IMR-90 (cell line): ENCODE measurements at regions not wholly inside any gene's neighbourhood (a gene's known extent, or its start where the extent isn't known, plus 50 kb on each side); places are given as distances from the start of the nearest gene placed in this dataset.

Experiments used
- ATAC-seq: fragments of 200-7000 bp; cut with Tn5 transposase; 2 replicates; pipeline ENCODE4 v1.9.1; 2020; ENCODE audit warnings: low read depth, mild to moderate bottlenecking, moderate library complexity
- BruUV-seq: library from RNA; stranded (reverse); fragments of 400-500 nt; replicated peaks from 2 replicates; lab custom pipeline; 2021; lab: Mats Ljungman, UMichigan
- CTCF ChIA-PET: fragments of 300-600 bp; formaldehyde crosslinking; extraction: SDS; loops from one replicate; lab custom pipeline; 2021; ENCODE audit warnings: antibody characterized with exemption; lab: Yijun Ruan, JAX
- POLR2A ChIA-PET: fragments of 300-600 bp; sonication (Branson Sonifier 250); formaldehyde crosslinking; loops from one replicate; lab custom pipeline; 2022; ENCODE audit warnings: antibody characterized with exemption; ENCODE audit not compliant: unreplicated experiment; lab: Charles Lee
- DNase-seq: peaks from one replicate; pipeline ENCODE4 v3.0.0; 2013
- H2AFZ ChIP-seq: replicated peaks from 2 replicates; pipeline ENCODE3; 2013; ENCODE audit warnings: low read length, mild to moderate bottlenecking; ENCODE audit not compliant: poor library complexity
- H2AK5ac ChIP-seq: 2 replicates; pipeline ENCODE4 v1.6.1; 2013; ENCODE audit warnings: low read depth, low read length, inconsistent platforms
- H2AK9ac ChIP-seq: replicated peaks from 2 replicates; pipeline ENCODE3; 2013; ENCODE audit warnings: mild to moderate bottlenecking, low read depth, low read length, moderate library complexity; ENCODE audit not compliant: poor library complexity
- H2BK120ac ChIP-seq: 2 replicates; pipeline ENCODE4 v1.6.1; 2013; ENCODE audit warnings: low read depth, low read length, inconsistent platforms
- H2BK15ac ChIP-seq: 3 replicates; pipeline ENCODE4 v1.6.1; 2013; ENCODE audit warnings: low read depth, low read length, inconsistent platforms
- H2BK20ac ChIP-seq: 2 replicates; pipeline ENCODE4 v1.6.1; 2013; ENCODE audit warnings: low read depth, mild to moderate bottlenecking, inconsistent platforms, low read length, moderate library complexity
- H2BK5ac ChIP-seq: 2 replicates; pipeline ENCODE4 v1.6.1; 2013; ENCODE audit warnings: mild to moderate bottlenecking, low read depth, low read length, inconsistent platforms; ENCODE audit not compliant: poor library complexity, severe bottlenecking
- H3K14ac ChIP-seq: replicated peaks from 2 replicates; pipeline ENCODE4 v1.6.1; 2013; ENCODE audit warnings: low read depth, low read length, inconsistent platforms
- H3K18ac ChIP-seq: 2 replicates; pipeline ENCODE4 v1.6.1; 2013; ENCODE audit warnings: low read depth, low read length, control low read depth
- H3K23ac ChIP-seq: 2 replicates; pipeline ENCODE4 v1.6.1; 2013; ENCODE audit warnings: low read depth, low read length, inconsistent platforms
- H3K27ac ChIP-seq: 2 replicates; pipeline ENCODE4 v1.5.1; 2013; ENCODE audit warnings: mild to moderate bottlenecking, control low read depth, low read length; ENCODE audit not compliant: insufficient read depth
- H3K27me3 ChIP-seq: 2 replicates; pipeline ENCODE4 v1.6.1; 2013; ENCODE audit warnings: low read length; ENCODE audit not compliant: control insufficient read depth, insufficient read depth
- H3K36me3 ChIP-seq: 2 replicates; pipeline ENCODE4 v1.6.1; 2013; ENCODE audit warnings: low read length, mixed read lengths; ENCODE audit not compliant: control insufficient read depth, insufficient read depth
- H3K4ac ChIP-seq: 2 replicates; pipeline ENCODE4 v1.6.1; 2013; ENCODE audit warnings: low read depth, low read length, inconsistent platforms
- H3K4me1 ChIP-seq: 2 replicates; pipeline ENCODE4 v1.6.1; 2013; ENCODE audit warnings: low read length, mixed read lengths; ENCODE audit not compliant: control insufficient read depth, insufficient read depth
- H3K4me2 ChIP-seq: 2 replicates; pipeline ENCODE4 v1.6.1; 2013; ENCODE audit warnings: low read depth, mild to moderate bottlenecking, control low read depth, low read length, moderate library complexity
- H3K4me3 ChIP-seq: 2 replicates; pipeline ENCODE4 v1.5.1; 2013; ENCODE audit warnings: low read depth, mild to moderate bottlenecking, control low read depth, low read length, moderate library complexity; ENCODE audit not compliant: insufficient read depth
- H3K56ac ChIP-seq: 2 replicates; pipeline ENCODE4 v1.6.1; 2013; ENCODE audit warnings: low read length, inconsistent platforms; ENCODE audit not compliant: insufficient read depth; ENCODE audit errors: extremely low read depth
- H3K79me1 ChIP-seq, 2 experiments: 2 replicates each; pipeline ENCODE4 v1.6.1; 2013; ENCODE audit warnings: low read length in 2 of 2, inconsistent platforms in 1 of 2, low read depth in 1 of 2
- H3K9ac ChIP-seq: 2 replicates; pipeline ENCODE4 v1.6.1; 2013; ENCODE audit warnings: low read depth, low read length, control low read depth
- H3K9me1 ChIP-seq: 2 replicates; pipeline ENCODE4 v1.6.1; 2013; ENCODE audit warnings: low read length, inconsistent platforms; ENCODE audit not compliant: insufficient read depth
- H3K9me3 ChIP-seq: 2 replicates; pipeline ENCODE4 v1.6.1; 2013; ENCODE audit warnings: low read length; ENCODE audit not compliant: control insufficient read depth, insufficient read depth
- H4K20me1 ChIP-seq: 2 replicates; pipeline ENCODE4 v1.6.1; 2013; ENCODE audit warnings: low read length, inconsistent platforms; ENCODE audit not compliant: insufficient read depth
- H4K5ac ChIP-seq: 2 replicates; pipeline ENCODE4 v1.6.1; 2013; ENCODE audit warnings: mild to moderate bottlenecking, low read depth, low read length, control low read depth
- H4K8ac ChIP-seq, 2 experiments: 2 replicates each; pipeline ENCODE4 v1.6.1; 2013; ENCODE audit warnings: low read depth in 2 of 2, low read length in 2 of 2, control low read depth in 1 of 2, inconsistent platforms in 1 of 2
- H4K91ac ChIP-seq: 2 replicates; pipeline ENCODE4 v1.6.1; 2013; ENCODE audit warnings: low read depth, low read length, inconsistent platforms; ENCODE audit not compliant: insufficient read depth
- CEBPB ChIP-seq: IDR thresholded peaks from 2 replicates; pipeline ENCODE4 v1.6.1; 2012; ENCODE audit warnings: low read depth, low read length, improper control_type of control experiment
- MXI1 ChIP-seq: IDR thresholded peaks from 2 replicates; pipeline ENCODE4 v1.6.1; 2012; ENCODE audit warnings: low read depth, mild to moderate bottlenecking, low read length, moderate library complexity, borderline replicate concordance
- WGBS, 2 experiments: methylation state at CpG; one replicate each; pipeline versions ENCODE4 v1.1.5 to v1.1.7; 2013; ENCODE audit warnings: missing lambda C conversion rate in 2 of 2; ENCODE audit not compliant: insufficient read length in 1 of 2; ENCODE audit errors: extremely low coverage in 2 of 2; 5-methylcytosine and 5-hydroxymethylcytosine counted together
- dilution Hi-C: fragments of 300-500 bp; cut with HindIII; formaldehyde crosslinking; loops from one replicate; pipeline ENCODE4 v1.14.3; 2018; ENCODE audit warnings: low sequenced_read_pairs; ENCODE audit not compliant: unreplicated experiment
- in situ Hi-C: fragments of 300-500 bp; cut with MboI; formaldehyde crosslinking; loops from 3 replicates; pipeline ENCODE4 v1.14.3; 2019; ENCODE audit warnings: low sequenced_read_pairs, inconsistent platforms, mixed read lengths
- intact Hi-C: fragments of 100-400 bp; cut with micrococcal nuclease; formaldehyde crosslinking; loops from 2 replicates; pipeline ENCODE4 v1.10.0; 2022

- Histone ChIP-seq H4K8ac (peak overlapping the region; percentile 83 to 98; a peak in 2 of 4 replicates), H4K91ac (peak overlapping the region; percentile 98), H3K4me3 (no peak overlapping the region), H3K4ac (peak overlapping the region; percentile 98), H3K56ac (no peak overlapping the region), H3K18ac (peak overlapping the region; percentile 98; the same call in 1 of the 2 replicates), H3K27ac (peak overlapping the region; percentile 9; the same call in 1 of the 2 replicates), H4K20me1 (no peaks in the 10 kb centered on the region), H2BK5ac (peak overlapping the region; percentile 99), H3K4me2 (no peak overlapping the region), H3K9me3 (no peaks in the 10 kb centered on the region), H2BK120ac (peak overlapping the region; percentile 100), H2BK20ac (peak overlapping the region; percentile 99), H2BK15ac (peak overlapping the region; percentile 83), H3K23ac (peak overlapping the region; percentile 7; the same call in 1 of the 2 replicates), H2AK5ac (peak overlapping the region; percentile 90), H3K79me1 (peaks cover 4 to 32% of the 10 kb centered on the region in 2 experiments; a peak in 2 of 4 replicates), H3K9me1 (peaks cover 28% of the 10 kb centered on the region), H3K36me3 (no peaks in the 10 kb centered on the region), H3K14ac (peak overlapping the region; percentile 49; the same call in 1 of the 2 replicates), H4K5ac (no peak overlapping the region; the same call in 1 of the 2 replicates), H2AFZ (no peak overlapping the region), H3K27me3 (no peaks in the 10 kb centered on the region), H3K4me1 (peaks cover 28% of the 10 kb centered on the region), H2AK9ac (no peak overlapping the region), H3K9ac (no peak overlapping the region; the same call in 1 of the 2 replicates)
- in situ Hi-C loops (no loop called here), dilution Hi-C loops (no loop called here), intact Hi-C loops (no loop called here)
- BruUV-seq = no TSS peak
- no peak for ATAC-seq
- no peak for DNase-seq
- POLR2A ChIA-PET = interaction anchor here (1.2 kb wide), 1 partner anchor 299 kb away, joined by 4 read pairs; no protein-coding TSS in a partner anchor
- CTCF ChIA-PET = no interaction called here
- TF ChIP-seq MXI1 (no peak), CEBPB (no peak)
- 100% methylated on average over 3 of the region's 9 CpGs; no CpG with 5 or more reads in 1 of the 2 experiments for WGBS, 2 experiments
Observed at GRCh38 chr16:86218479-86219170, 291.7 kb upstream of the FOXF1 start.
